Stimulated activated memory B cell treated with anti-CD40 and anti-IgM and Interleukin-4, amounts not matched to agents 10 μg/mL and 1 μg/mL and 100 μg/mL, for 72 hours (primary cell): ENCODE measurements at regions not wholly inside any gene's neighbourhood (a gene's known extent, or its start where the extent isn't known, plus 50 kb on each side); places are given as distances from the start of the nearest gene placed in this dataset.

ENCODE experiments used
- ATAC-seq: fragments of 150-1000 bp; cut with Tn5 transposase; 2 replicates; pipeline ENCODE4 v1.10.0; 2021
- H3K27ac Mint-ChIP-seq: one replicate; pipeline ENCODE4 v1.8.0; 2022; ENCODE audit warnings: mild to moderate bottlenecking, mixed read lengths
- H3K27me3 Mint-ChIP-seq: one replicate; pipeline ENCODE4 v1.8.0; 2022; ENCODE audit warnings: mixed read lengths
- H3K36me3 Mint-ChIP-seq: one replicate; pipeline ENCODE4 v1.8.0; 2022; ENCODE audit warnings: mixed read lengths
- H3K4me1 Mint-ChIP-seq: one replicate; pipeline ENCODE4 v1.8.0; 2022; ENCODE audit warnings: mixed read lengths
- H3K4me3 Mint-ChIP-seq: one replicate; pipeline ENCODE4 v1.8.0; 2022; ENCODE audit warnings: mild to moderate bottlenecking, moderate library complexity, mixed read lengths
- H3K9me3 Mint-ChIP-seq: one replicate; pipeline ENCODE4 v1.8.0; 2022; ENCODE audit warnings: mixed read lengths

DNA sequence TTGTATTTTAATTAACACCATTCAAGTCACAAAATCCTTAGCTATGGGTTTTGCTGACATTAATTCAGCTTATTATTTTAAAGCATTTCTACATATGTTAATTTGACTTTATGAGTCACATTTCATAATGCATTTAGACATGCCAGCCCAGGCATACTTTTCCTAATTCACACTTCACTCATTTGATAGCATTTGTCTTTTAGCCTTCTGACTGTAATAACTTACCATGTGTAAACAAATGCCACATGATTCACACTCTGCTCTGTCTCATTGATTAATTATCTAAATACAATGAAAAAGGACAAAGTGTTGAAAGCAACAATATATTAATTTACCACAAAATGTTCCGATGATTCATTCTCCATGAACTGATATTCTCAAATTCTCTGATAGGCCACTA lies 927.8 kb upstream of the EPHA6 start:
- H3K4me1 Mint-ChIP-seq = no peaks in the 10 kb centered on the region
- no peaks in the 10 kb centered on the region for H3K36me3 Mint-ChIP-seq
- peaks cover 10% of the 10 kb centered on the region for H3K9me3 Mint-ChIP-seq
- no peak for ATAC-seq
- H3K27ac Mint-ChIP-seq = no peak overlapping the region
- no peaks in the 10 kb centered on the region for H3K27me3 Mint-ChIP-seq
- no peak overlapping the region for H3K4me3 Mint-ChIP-seq

DNA sequence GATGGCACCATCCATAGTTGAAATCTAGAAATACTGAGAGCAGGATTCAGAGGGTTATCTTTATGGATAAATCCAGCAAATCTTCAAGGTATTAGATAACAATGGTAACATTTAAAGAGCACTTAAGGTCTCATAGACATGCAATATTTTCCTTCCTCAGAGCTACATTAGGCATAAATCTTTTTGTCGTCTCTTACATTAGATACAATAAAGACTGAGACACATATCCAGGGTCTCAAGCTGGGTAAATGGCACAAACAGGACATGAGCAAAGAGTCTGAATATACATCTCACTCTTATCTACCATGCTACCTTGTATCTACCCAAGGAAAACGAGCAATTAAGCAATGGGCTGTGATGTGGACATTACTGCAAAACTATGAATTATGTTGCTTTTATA lies 927.3 kb upstream of the EPHA6 start:
- H3K36me3 Mint-ChIP-seq = no peaks in the 10 kb centered on the region
- no peaks in the 10 kb centered on the region for H3K4me1 Mint-ChIP-seq
- no peak overlapping the region for H3K4me3 Mint-ChIP-seq
- H3K27ac Mint-ChIP-seq = no peak overlapping the region
- peaks cover 9% of the 10 kb centered on the region for H3K9me3 Mint-ChIP-seq
- no peaks in the 10 kb centered on the region for H3K27me3 Mint-ChIP-seq
- no peak for ATAC-seq

DNA sequence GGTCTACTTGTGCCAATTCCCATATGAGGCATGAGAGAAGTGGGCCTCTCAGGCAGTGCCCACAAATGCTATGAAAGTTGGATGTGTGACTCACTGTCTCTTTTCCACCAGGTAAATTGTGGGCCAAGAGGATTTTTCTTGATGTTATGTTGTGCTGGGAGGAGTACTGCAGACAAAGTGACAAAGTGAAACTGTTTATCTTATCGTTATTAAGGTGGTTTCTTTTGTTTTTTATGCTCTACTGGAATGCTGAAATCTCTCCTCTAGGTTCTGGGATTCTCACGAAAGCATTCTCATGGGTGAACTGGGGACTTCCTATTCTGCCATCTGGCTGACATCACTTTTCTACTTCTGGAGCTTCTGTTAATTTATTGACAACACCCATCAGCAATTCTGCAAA lies 919.6 kb upstream of the EPHA6 start:
- peaks cover 10% of the 10 kb centered on the region for H3K9me3 Mint-ChIP-seq
- H3K4me3 Mint-ChIP-seq = no peak overlapping the region
- no peaks in the 10 kb centered on the region for H3K36me3 Mint-ChIP-seq
- H3K27ac Mint-ChIP-seq = no peak overlapping the region
- H3K4me1 Mint-ChIP-seq = no peaks in the 10 kb centered on the region
- no peaks in the 10 kb centered on the region for H3K27me3 Mint-ChIP-seq
- ATAC-seq = no peak

DNA sequence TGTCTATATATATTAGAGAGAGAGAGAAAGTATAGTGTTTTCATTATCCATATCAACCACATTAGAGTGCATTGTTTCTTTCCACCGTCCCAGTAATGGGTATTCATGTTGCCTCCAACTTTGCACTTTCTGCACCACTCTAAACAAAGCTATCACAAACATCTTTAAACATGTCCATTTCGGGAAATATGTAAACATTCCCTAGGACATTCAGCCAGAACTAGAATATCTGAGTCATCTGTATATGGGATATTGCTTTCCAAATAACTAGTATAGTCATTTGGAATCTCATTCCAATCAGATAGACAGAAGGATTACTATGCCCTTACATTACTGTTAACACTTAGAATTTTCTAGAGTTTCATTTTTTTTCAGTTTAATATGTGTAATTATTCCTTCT lies 914.9 kb upstream of the EPHA6 start:
- no peaks in the 10 kb centered on the region for H3K36me3 Mint-ChIP-seq
- no peaks in the 10 kb centered on the region for H3K4me1 Mint-ChIP-seq
- no peaks in the 10 kb centered on the region for H3K9me3 Mint-ChIP-seq
- no peak for ATAC-seq
- no peak overlapping the region for H3K4me3 Mint-ChIP-seq
- H3K27ac Mint-ChIP-seq = no peak overlapping the region
- no peaks in the 10 kb centered on the region for H3K27me3 Mint-ChIP-seq

DNA sequence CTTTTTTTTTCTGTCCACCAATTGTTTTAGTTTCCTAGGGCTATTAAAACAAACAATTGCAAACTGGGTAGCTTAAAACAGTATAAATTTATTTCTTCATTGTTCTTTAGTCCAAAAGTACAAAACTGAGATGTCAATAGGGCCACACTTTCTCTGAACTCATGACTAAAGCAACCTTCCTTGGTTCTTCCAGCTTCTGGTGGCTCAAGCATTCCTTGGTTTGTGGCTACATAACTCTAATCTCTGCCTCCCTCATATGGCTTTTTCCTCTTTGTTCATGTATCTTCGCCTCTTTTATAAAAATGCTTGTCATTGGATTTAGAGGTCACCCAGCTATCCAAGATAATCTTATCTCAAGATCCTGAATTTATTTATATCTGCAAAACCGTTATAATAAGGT lies 914.5 kb upstream of the EPHA6 start:
- Mint-ChIP-seq H3K4me1 (no peaks in the 10 kb centered on the region), H3K27ac (no peak overlapping the region), H3K36me3 (no peaks in the 10 kb centered on the region), H3K27me3 (no peaks in the 10 kb centered on the region), H3K4me3 (no peak overlapping the region), H3K9me3 (no peaks in the 10 kb centered on the region)
- no peak for ATAC-seq

DNA sequence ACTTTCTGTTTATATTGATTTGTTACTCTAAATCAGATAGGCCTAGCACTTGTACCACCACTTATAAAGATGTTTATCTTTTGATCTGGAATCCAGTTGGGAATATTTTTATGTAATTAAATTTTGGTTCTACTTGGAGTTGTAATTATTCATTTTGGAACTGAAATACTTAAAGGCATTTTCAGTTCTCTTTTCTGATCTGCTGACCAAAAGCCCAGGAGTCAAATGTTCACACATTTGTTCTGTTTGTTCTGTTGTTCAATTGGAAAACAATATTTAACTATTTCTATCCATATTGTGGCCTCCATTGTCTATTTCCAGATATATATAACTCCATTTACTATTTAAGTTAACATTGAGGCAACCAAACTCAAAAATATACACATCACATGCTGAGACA lies 912.4 kb upstream of the EPHA6 start:
- no peaks in the 10 kb centered on the region for H3K27me3 Mint-ChIP-seq
- no peaks in the 10 kb centered on the region for H3K36me3 Mint-ChIP-seq
- no peaks in the 10 kb centered on the region for H3K4me1 Mint-ChIP-seq
- no peak overlapping the region for H3K27ac Mint-ChIP-seq
- no peak overlapping the region for H3K4me3 Mint-ChIP-seq
- no peaks in the 10 kb centered on the region for H3K9me3 Mint-ChIP-seq
- no peak for ATAC-seq

DNA sequence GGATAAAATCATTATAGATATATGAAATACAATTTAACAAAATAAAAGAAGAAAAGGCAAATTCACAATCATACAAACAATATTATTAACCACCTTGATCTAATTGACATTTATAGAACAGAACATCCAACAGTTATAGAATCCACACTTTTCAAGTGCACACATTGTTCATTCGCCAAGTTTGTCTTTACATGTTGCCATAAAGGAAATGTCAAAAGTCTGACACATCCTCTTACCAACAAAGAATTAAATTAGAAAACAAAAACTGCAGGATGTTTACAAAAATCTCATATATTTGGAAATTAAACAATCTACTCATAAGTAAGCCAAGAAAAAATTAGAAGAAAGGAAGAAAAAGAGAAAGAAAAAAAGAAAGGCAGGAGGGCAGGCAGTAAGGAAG lies 909.2 kb upstream of the EPHA6 start:
- no peak overlapping the region for H3K4me3 Mint-ChIP-seq
- H3K36me3 Mint-ChIP-seq = no peaks in the 10 kb centered on the region
- H3K4me1 Mint-ChIP-seq = no peaks in the 10 kb centered on the region
- H3K9me3 Mint-ChIP-seq = no peaks in the 10 kb centered on the region
- ATAC-seq = no peak
- H3K27ac Mint-ChIP-seq = no peak overlapping the region
- H3K27me3 Mint-ChIP-seq = no peaks in the 10 kb centered on the region

DNA sequence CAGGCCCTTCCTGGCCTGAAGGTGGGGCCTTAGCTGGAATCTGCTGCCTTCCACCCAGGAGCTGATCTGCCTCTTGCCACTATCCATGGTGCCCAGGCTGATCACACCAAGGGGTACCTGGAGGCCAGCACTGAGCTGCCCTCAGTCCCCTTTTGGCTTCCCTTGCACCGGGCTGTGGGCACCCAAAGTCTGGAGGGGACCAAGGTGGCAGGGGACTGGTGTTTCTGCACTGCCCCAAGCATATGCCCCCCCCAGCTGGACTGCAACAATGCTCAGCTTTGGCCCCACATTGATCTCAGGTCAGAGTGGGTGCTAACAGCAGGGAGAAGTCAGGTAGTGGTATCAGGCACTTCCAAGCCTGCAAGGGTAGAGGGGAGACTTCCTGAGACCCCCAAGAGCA lies 902.6 kb upstream of the EPHA6 start:
- ATAC-seq = no peak
- Mint-ChIP-seq H3K27ac (no peak overlapping the region), H3K27me3 (no peaks in the 10 kb centered on the region), H3K4me3 (no peak overlapping the region), H3K4me1 (no peaks in the 10 kb centered on the region), H3K9me3 (no peaks in the 10 kb centered on the region), H3K36me3 (no peaks in the 10 kb centered on the region)

DNA sequence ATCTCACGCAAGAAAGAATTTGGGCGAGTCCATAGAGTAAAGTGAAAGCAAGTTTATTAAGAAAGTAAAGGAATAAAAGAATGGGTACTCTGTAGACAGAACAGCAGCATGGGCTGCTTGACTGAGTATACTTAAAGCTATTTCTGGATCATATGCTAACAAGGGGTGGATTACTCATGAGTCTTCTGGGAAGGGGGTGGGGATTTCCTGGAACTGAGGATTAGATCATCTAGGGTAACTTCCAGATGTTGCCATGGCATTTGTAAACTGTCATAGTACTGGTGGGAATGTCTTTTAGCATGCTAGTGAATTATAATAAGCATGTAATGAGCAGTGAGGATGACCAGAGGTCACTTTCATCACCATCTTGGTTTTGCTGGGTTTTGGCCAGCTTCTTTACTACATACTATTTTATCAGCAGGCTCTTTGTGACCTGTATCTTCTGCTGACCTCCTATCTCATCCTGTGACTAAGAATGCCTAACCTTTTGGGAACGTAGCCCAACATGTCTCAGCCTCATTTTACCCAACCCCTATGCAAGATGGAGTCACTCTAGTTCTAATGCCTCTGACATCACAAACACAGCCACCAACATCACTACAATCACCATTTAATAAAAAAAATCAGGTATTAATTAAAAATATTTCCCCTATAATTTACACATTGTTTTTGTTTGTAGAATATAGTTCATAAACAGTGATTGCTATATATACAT lies 890.7 kb upstream of the EPHA6 start:
- no peak overlapping the region for H3K4me3 Mint-ChIP-seq
- peaks cover 7% of the 10 kb centered on the region for H3K9me3 Mint-ChIP-seq
- no peaks in the 10 kb centered on the region for H3K27me3 Mint-ChIP-seq
- ATAC-seq = no peak
- H3K27ac Mint-ChIP-seq = no peak overlapping the region
- H3K36me3 Mint-ChIP-seq = no peaks in the 10 kb centered on the region
- no peaks in the 10 kb centered on the region for H3K4me1 Mint-ChIP-seq

DNA sequence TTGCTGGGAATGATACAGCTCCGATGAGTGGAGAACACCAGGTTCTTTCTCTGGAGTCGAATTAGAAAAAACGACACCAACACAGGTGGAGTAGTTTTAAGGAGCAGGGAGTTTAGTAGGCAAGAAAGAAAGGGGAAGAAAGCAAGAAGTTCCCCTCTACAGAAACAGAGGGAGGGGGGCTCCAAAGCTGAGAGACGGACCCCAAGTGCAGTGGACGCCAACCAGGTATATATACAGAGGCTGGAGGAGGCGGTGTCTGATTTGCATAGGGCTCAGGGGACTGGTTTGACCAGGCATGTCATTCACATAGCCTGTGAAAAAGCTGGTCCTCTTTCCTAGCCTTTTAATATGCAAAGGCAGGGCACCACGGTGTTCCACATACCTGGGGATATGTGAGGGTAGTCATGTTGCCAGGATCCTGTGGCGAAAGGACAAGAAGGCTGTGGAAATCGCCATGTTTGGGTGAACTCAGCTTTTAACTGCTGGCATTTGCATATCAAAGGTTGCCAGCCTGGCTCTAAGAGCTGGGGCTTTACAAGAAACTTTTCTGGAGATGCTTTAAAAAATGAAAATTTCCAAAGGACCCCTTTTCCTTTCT lies 887.4 kb upstream of the EPHA6 start:
- Mint-ChIP-seq H3K36me3 (no peaks in the 10 kb centered on the region), H3K4me3 (no peak overlapping the region), H3K9me3 (peaks cover 7% of the 10 kb centered on the region), H3K27ac (no peak overlapping the region), H3K4me1 (no peaks in the 10 kb centered on the region), H3K27me3 (no peaks in the 10 kb centered on the region)
- no peak for ATAC-seq

DNA sequence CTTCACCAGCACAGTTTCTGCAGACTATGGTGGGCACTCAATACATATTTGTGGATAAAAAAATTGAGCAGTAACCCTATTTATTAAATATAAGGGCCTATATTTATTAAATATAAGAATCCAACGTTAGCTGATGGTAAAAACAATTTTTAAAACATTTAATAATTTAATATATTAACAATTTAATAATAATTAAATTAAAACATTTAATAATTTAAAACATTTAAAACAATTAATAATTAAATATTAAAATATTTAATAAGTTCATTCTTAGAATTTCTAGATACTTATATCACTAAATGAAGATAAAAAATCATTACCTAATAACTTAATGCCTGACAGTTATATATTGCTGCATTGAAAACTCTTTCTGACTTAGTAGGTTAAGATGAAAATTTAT lies 880.2 kb upstream of the EPHA6 start:
- Mint-ChIP-seq H3K4me3 (no peak overlapping the region), H3K4me1 (no peaks in the 10 kb centered on the region), H3K36me3 (no peaks in the 10 kb centered on the region), H3K27ac (no peak overlapping the region), H3K27me3 (no peaks in the 10 kb centered on the region), H3K9me3 (no peaks in the 10 kb centered on the region)
- no peak for ATAC-seq

DNA sequence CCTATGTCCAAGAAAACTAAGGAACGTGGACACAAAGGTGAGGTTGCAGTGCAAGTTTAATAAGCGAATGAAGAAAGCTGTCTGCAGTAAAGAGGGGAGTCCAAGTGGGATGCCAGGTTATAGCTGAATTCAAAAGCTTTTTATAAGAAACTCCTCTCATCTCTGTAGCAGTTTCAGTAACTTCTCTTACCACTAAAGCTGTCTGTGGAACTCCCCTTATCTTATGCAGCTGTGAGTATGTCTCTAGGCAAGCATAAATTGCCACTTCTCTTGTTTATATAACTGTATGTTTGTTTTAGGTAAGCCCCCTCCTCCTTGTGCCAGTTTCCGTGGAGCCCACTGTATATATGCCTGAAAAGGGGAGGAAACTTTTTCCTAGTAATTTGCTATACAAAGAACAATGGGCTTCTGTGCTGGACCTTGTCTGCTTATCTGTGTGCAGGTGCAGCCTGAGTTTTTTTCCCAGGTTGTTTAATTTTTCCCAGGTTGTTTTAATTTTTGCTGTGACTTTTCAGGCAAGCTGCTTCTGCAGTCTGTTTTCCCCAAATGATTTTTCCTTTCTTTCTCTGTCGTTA lies 875.1 kb upstream of the EPHA6 start:
- ATAC-seq = no peak
- no peak overlapping the region for H3K4me3 Mint-ChIP-seq
- no peaks in the 10 kb centered on the region for H3K36me3 Mint-ChIP-seq
- H3K27me3 Mint-ChIP-seq = no peaks in the 10 kb centered on the region
- no peaks in the 10 kb centered on the region for H3K4me1 Mint-ChIP-seq
- peaks cover 3% of the 10 kb centered on the region for H3K9me3 Mint-ChIP-seq
- no peak overlapping the region for H3K27ac Mint-ChIP-seq

DNA sequence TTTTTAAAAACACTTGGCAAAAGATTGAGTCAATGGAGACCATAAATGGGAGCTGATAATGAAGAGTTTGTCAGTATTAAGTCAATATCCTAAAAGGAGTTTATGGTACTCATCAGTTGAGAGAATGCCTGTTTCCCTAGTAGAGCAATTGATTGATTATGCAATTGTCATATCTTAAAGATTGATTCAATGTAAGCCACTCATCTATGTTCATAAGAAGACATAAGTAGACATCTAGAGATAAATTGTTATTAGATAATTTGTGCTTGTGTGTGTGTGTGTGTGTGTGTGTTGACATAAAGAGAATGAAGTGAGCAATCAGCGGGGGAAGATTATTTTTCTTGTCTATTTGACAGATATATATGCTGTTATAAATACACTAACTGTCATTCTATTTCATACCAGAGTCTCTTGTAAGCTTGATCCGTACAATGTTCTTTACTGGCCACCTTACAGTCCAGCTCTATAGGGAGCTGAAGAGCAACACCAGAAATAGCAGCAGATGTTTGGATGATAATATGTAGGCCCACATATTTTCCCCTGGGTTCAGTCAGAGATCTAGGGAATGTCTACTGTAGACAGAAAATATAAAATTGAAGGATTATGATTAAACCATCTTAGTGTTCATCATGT lies 848.6 kb upstream of the EPHA6 start:
- Mint-ChIP-seq H3K27ac (no peak overlapping the region), H3K36me3 (no peaks in the 10 kb centered on the region), H3K4me3 (no peak overlapping the region), H3K27me3 (no peaks in the 10 kb centered on the region), H3K4me1 (no peaks in the 10 kb centered on the region), H3K9me3 (no peaks in the 10 kb centered on the region)
- ATAC-seq = no peak

DNA sequence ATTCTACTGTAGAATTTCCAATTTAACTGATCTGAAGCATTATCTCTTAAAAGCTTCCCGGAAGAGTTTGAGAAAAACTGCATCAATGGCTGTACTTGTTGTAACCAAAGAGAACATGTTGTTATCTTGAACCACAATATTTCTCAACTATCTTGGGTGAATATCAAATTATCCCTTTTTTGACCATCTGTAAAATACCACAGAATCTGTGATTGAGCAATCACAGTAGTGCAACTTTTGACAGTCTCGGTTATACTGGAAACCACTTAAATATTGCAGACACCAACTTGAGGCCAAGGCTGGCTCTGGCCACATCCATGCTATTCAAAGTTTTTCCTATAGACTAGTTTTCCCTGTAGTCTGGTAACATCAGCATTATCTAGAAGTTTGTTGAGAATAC lies 842.8 kb upstream of the EPHA6 start:
- H3K27ac Mint-ChIP-seq = no peak overlapping the region
- H3K4me3 Mint-ChIP-seq = no peak overlapping the region
- no peaks in the 10 kb centered on the region for H3K4me1 Mint-ChIP-seq
- no peak for ATAC-seq
- peaks cover 2% of the 10 kb centered on the region for H3K9me3 Mint-ChIP-seq
- no peaks in the 10 kb centered on the region for H3K27me3 Mint-ChIP-seq
- no peaks in the 10 kb centered on the region for H3K36me3 Mint-ChIP-seq

DNA sequence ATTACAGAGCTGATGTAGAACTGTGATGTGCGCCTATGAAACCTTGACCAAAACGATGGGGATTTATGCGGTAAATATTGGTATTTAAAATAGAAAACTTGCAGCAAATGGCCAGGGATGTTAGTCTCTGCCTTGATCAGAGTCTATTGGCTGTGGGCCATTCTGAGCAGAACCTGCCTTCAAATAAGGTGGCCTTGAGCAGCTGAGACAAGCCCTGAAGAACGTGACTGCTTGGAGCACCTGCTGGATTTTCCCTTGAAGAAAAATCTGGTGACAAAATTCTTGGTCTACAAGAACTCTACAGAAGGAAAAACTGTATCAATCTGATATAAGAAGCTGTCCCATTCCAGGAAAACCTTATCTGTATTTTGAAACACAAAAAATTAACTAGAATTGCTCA lies 820.1 kb upstream of the EPHA6 start:
- Mint-ChIP-seq H3K4me1 (no peaks in the 10 kb centered on the region), H3K27me3 (no peaks in the 10 kb centered on the region), H3K9me3 (peaks cover 7% of the 10 kb centered on the region), H3K27ac (no peak overlapping the region), H3K4me3 (no peak overlapping the region), H3K36me3 (no peaks in the 10 kb centered on the region)
- ATAC-seq = no peak

DNA sequence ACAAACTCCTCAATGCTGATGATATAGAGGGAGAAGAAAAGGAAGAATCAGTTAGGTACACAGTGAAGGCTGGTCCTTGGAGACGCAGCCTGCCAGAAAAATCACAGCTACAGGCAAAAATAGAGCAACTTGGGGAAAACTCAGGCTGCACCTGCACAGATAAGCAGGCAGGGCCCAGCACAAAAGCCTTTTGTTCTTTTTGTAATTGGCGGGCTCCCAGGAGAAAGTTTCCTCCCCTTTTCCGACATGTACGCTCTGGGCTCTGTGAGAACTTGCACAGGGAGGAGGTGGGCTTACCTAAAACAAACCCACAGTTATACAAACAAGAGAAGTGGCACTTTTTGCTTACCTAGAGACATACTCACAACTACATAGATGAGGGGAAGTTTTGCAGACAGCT lies 813.4 kb upstream of the EPHA6 start:
- Mint-ChIP-seq H3K4me3 (no peak overlapping the region), H3K9me3 (peaks cover 4% of the 10 kb centered on the region), H3K36me3 (no peaks in the 10 kb centered on the region), H3K4me1 (no peaks in the 10 kb centered on the region), H3K27ac (no peak overlapping the region), H3K27me3 (no peaks in the 10 kb centered on the region)
- no peak for ATAC-seq
